Tibial nerve (tissue), 4 donors: ENCODE measurements at regions not wholly inside any gene's neighbourhood (a gene's known extent, or its start where the extent isn't known, plus 50 kb on each side); places are given as distances from the start of the nearest gene placed in this dataset.

ENCODE experiments used
- EP300 ChIP-seq, 2 donors: sonication (generic); formaldehyde crosslinking; IDR thresholded peaks; one replicate each; pipeline ENCODE4 v1.6.1; 2017; ENCODE audit warnings: antibody characterized with exemption in 2 of 2, mild to moderate bottlenecking in 1 of 2
- POLR2A ChIP-seq, 2 donors: fragments of 450-650 bp; IDR thresholded peaks; one replicate each; pipeline ENCODE4 v1.6.1; 2017; ENCODE audit warnings: antibody characterized with exemption in 2 of 2, mild to moderate bottlenecking in 2 of 2, moderate library complexity in 2 of 2
- TF ChIP-seq, protein P1 (sequence below), 5 experiments: fragments of 200-600 bp in 3 of 5; fragments of 450-650 bp in 2 of 5; sonication (generic) in 3 of 5; IDR thresholded peaks; one replicate each; pipeline ENCODE4 v1.5.1; 2016 to 2019; ENCODE audit warnings: antibody characterized with exemption in 5 of 5, mild to moderate bottlenecking in 3 of 5, moderate library complexity in 2 of 5

GRCh38 chr5:25641124-25641523 lies 996.3 kb upstream of the CDH10 start:
- TF ChIP-seq POLR2A (IDR thresholded peaks at IDR 0.05) (no peak), EP300 (IDR thresholded peaks at IDR 0.05) (no peak)
- TF ChIP-seq, protein P1, sequence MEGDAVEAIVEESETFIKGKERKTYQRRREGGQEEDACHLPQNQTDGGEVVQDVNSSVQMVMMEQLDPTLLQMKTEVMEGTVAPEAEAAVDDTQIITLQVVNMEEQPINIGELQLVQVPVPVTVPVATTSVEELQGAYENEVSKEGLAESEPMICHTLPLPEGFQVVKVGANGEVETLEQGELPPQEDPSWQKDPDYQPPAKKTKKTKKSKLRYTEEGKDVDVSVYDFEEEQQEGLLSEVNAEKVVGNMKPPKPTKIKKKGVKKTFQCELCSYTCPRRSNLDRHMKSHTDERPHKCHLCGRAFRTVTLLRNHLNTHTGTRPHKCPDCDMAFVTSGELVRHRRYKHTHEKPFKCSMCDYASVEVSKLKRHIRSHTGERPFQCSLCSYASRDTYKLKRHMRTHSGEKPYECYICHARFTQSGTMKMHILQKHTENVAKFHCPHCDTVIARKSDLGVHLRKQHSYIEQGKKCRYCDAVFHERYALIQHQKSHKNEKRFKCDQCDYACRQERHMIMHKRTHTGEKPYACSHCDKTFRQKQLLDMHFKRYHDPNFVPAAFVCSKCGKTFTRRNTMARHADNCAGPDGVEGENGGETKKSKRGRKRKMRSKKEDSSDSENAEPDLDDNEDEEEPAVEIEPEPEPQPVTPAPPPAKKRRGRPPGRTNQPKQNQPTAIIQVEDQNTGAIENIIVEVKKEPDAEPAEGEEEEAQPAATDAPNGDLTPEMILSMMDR (IDR thresholded peaks at IDR 0.05): no peak
